Karpas-422 (cell line): ENCODE measurements at regions not wholly inside any gene's neighbourhood (a gene's known extent, or its start where the extent isn't known, plus 50 kb on each side); places are given as distances from the start of the nearest gene placed in this dataset.

ENCODE experiments used
- DNase-seq: peaks from one replicate; pipeline ENCODE4 v3.0.0-alpha.2; 2015
- H2AFZ ChIP-seq: fragments of 200-600 bp; sonication (generic); 2 replicates; pipeline ENCODE4 v1.6.1; 2014; ENCODE audit warnings: antibody characterized with exemption, low read length, mixed read lengths
- H3K27ac ChIP-seq: fragments of 200-600 bp; sonication (generic); 2 replicates; pipeline ENCODE4 v1.5.1; 2014; ENCODE audit warnings: mild to moderate bottlenecking, low read length, moderate library complexity
- H3K27me3 ChIP-seq: fragments of 200-600 bp; sonication (generic); 2 replicates; pipeline ENCODE4 v1.6.1; 2014; ENCODE audit warnings: low read length, mixed read lengths
- H3K36me3 ChIP-seq: fragments of 200-600 bp; sonication (generic); 2 replicates; pipeline ENCODE4 v1.6.1; 2014; ENCODE audit warnings: low read length, mixed read lengths; ENCODE audit not compliant: insufficient read depth
- H3K4me1 ChIP-seq: fragments of 200-600 bp; sonication (generic); 2 replicates; pipeline ENCODE4 v1.6.1; 2014; ENCODE audit warnings: mild to moderate bottlenecking, low read length, mixed read lengths
- H3K4me2 ChIP-seq: fragments of 200-600 bp; sonication (generic); 2 replicates; pipeline ENCODE4 v1.6.1; 2014; ENCODE audit warnings: low read length, low read depth, mild to moderate bottlenecking; ENCODE audit not compliant: poor library complexity, severe bottlenecking
- H3K4me3 ChIP-seq: fragments of 200-600 bp; sonication (generic); 2 replicates; pipeline ENCODE4 v1.5.1; 2014; ENCODE audit warnings: mild to moderate bottlenecking, antibody characterized with exemption, low read length, mixed read lengths
- H3K79me2 ChIP-seq: fragments of 200-600 bp; sonication (generic); 2 replicates; pipeline ENCODE4 v1.6.1; 2014; ENCODE audit warnings: mild to moderate bottlenecking, low read length, mixed read lengths
- H3K9ac ChIP-seq: fragments of 200-600 bp; sonication (generic); 2 replicates; pipeline ENCODE4 v1.6.0; 2014; ENCODE audit warnings: low read length
- H3K9me2 ChIP-seq: fragments of 200-600 bp; sonication (generic), shearing (Covaris generic); replicated peaks from 2 replicates; pipeline ENCODE4 v1.6.0; 2014; ENCODE audit warnings: mild to moderate bottlenecking, low read length, moderate library complexity; ENCODE audit not compliant: insufficient read depth
- H3K9me3 ChIP-seq: fragments of 300-700, 200-600 bp; sonication (generic); 2 replicates; pipeline ENCODE4 v1.6.1; 2014; ENCODE audit warnings: low read length, mixed read lengths
- H4K20me1 ChIP-seq: fragments of 200-600 bp; sonication (generic); 2 replicates; pipeline ENCODE4 v1.6.1; 2014; ENCODE audit warnings: mild to moderate bottlenecking, antibody characterized with exemption, low read length, low read depth; ENCODE audit not compliant: insufficient read depth

DNA sequence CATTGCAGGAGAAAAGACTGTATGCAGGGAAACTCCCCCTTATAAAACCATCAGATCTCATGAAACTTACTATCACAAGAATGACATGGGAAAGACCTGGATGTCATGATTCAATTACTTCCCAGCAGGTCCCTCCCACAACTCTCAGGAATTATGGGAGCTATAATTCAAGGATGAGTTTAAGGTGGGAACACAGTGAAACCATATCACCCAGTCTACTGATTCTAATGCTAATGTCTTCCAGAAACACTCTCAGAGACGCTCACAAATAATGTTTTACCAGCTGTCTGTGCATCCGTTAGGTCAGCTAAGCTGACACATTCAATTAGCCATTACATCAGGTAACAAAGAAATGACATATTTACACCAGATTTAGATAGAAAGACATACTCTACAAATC, 637.9 kb downstream of the NLGN4Y start:
- no peak overlapping the region for H3K9ac ChIP-seq
- H3K9me2 ChIP-seq: no peaks in the 10 kb centered on the region
- H2AFZ ChIP-seq: no peak overlapping the region
- H3K27ac ChIP-seq: no peak overlapping the region
- no peaks in the 10 kb centered on the region for H3K36me3 ChIP-seq
- no peaks in the 10 kb centered on the region for H3K79me2 ChIP-seq
- no peak for DNase-seq
- no peaks in the 10 kb centered on the region for H3K4me1 ChIP-seq
- no peak overlapping the region for H3K4me3 ChIP-seq
- no peaks in the 10 kb centered on the region for H4K20me1 ChIP-seq
- H3K27me3 ChIP-seq: no peaks in the 10 kb centered on the region
- no peak overlapping the region for H3K4me2 ChIP-seq
- H3K9me3 ChIP-seq: no peaks in the 10 kb centered on the region

DNA sequence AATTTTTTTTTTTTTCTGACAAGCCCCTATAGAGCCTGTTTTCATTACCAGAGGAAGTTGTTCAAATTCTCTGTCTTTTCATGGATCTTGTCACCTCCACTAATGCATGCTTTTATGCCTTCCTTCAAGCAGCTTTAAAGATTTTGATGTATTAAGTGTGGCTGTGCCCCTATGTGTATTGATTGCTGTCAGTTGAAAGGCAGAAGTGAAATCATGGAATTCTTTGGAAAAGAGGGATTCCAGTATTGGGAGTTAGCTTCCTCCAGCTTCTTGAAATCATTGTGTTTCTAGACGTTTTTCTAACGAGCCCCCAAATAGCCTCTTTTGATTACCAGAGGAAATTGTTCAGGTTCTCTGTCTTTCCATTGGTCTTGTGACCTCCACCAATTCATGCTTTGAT, 655.6 kb downstream of the NLGN4Y start:
- no peak overlapping the region for H3K4me3 ChIP-seq
- no peaks in the 10 kb centered on the region for H3K79me2 ChIP-seq
- no peak overlapping the region for H2AFZ ChIP-seq
- no peaks in the 10 kb centered on the region for H3K27me3 ChIP-seq
- DNase-seq: no peak
- no peaks in the 10 kb centered on the region for H3K36me3 ChIP-seq
- H3K4me1 ChIP-seq: no peaks in the 10 kb centered on the region
- H3K9me3 ChIP-seq: no peaks in the 10 kb centered on the region
- H3K4me2 ChIP-seq: no peak overlapping the region
- no peak overlapping the region for H3K9ac ChIP-seq
- H3K27ac ChIP-seq: no peak overlapping the region
- H4K20me1 ChIP-seq: no peaks in the 10 kb centered on the region
- H3K9me2 ChIP-seq: no peaks in the 10 kb centered on the region

DNA sequence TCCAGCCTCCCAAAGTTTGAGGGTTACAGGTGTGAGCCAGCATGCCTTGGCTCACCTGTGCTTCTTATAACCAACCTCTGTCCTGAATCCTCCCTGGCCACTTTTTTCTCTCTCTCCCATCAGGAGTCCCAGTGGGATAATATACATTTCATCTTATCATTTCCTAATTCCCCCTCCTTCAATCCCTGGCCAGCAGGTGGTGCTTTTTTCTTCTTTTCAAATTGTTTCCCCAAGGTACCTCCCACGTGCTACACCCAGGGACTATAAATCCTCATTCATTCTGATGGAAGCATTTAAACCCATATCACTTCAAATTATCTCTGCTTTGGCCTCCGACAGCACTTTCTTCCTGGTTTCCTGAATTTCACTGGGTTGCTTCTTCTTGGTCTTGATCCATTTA, 704.7 kb downstream of the NLGN4Y start:
- DNase-seq: no peak

DNA sequence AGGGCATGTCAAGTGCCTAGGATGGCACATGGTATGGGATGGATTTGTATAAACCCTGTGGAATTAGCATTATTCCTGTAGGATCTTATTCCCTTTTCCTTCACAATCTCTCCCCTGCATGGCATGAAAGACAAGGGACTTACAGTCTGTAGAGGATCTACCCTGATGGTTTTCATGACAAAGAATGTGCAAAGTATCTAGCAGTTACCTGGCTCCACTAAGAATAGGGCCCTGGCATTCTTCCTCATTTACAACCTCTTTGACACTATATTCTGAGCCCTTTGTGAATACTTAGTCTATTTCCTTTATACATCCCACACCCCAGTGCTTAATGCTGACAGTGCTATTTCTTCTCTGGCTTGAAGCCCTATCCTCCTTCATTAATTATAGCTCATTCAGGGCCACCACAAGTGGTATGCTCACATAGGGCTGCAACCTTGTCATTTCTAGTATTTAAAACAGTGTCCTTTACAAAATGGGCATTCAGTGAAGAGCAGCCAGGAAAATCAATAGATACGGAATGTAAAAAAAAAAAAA, 715.3 kb downstream of the NLGN4Y start:
- no peak overlapping the region for H3K27ac ChIP-seq
- H3K4me3 ChIP-seq: no peak overlapping the region
- no peak overlapping the region for H2AFZ ChIP-seq
- H3K36me3 ChIP-seq: no peaks in the 10 kb centered on the region
- DNase-seq: no peak
- no peak overlapping the region for H3K9ac ChIP-seq
- no peaks in the 10 kb centered on the region for H3K27me3 ChIP-seq
- H3K79me2 ChIP-seq: no peaks in the 10 kb centered on the region
- no peak overlapping the region for H3K4me2 ChIP-seq
- no peaks in the 10 kb centered on the region for H4K20me1 ChIP-seq
- no peaks in the 10 kb centered on the region for H3K9me2 ChIP-seq
- H3K4me1 ChIP-seq: no peaks in the 10 kb centered on the region
- H3K9me3 ChIP-seq: no peaks in the 10 kb centered on the region

More for the DNA sequence above, 704.7 kb downstream of the NLGN4Y start:
- H4K20me1 ChIP-seq: no peaks in the 10 kb centered on the region
- H3K9me3 ChIP-seq: no peaks in the 10 kb centered on the region
- H3K4me2 ChIP-seq: no peak overlapping the region
- H3K4me3 ChIP-seq: no peak overlapping the region
- H3K79me2 ChIP-seq: no peaks in the 10 kb centered on the region
- no peaks in the 10 kb centered on the region for H3K9me2 ChIP-seq
- no peak overlapping the region for H3K27ac ChIP-seq
- H3K4me1 ChIP-seq: no peaks in the 10 kb centered on the region
- H3K36me3 ChIP-seq: no peaks in the 10 kb centered on the region
- no peaks in the 10 kb centered on the region for H3K27me3 ChIP-seq
- H3K9ac ChIP-seq: no peak overlapping the region
- no peak overlapping the region for H2AFZ ChIP-seq

DNA sequence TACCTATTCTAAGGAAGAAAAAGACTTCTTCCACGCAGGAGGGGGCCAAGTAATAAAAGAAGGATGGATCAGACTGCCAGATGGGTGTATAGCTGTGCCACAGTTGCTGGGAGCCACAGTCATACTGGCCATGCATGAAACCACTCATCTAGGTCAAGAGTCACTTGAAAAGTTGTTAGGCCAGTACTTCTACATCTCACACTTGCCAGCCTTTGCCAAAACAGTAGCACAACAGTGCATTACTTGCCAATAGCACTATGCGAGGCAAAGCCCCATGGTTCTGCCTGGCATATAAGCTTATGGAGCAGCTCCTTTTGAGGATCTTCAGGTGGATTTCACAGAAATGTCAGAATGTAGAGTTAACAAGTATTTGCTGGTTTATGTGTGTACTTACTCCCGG, 735.0 kb downstream of the NLGN4Y start:
- Histone ChIP-seq H3K4me3 (no peak overlapping the region), H3K4me1 (no peaks in the 10 kb centered on the region), H2AFZ (no peak overlapping the region), H3K27me3 (no peaks in the 10 kb centered on the region), H3K9me2 (no peaks in the 10 kb centered on the region), H3K9ac (no peak overlapping the region), H4K20me1 (no peaks in the 10 kb centered on the region), H3K9me3 (no peaks in the 10 kb centered on the region), H3K36me3 (no peaks in the 10 kb centered on the region), H3K79me2 (no peaks in the 10 kb centered on the region), H3K27ac (no peak overlapping the region), H3K4me2 (no peak overlapping the region)
- DNase-seq: no peak

DNA sequence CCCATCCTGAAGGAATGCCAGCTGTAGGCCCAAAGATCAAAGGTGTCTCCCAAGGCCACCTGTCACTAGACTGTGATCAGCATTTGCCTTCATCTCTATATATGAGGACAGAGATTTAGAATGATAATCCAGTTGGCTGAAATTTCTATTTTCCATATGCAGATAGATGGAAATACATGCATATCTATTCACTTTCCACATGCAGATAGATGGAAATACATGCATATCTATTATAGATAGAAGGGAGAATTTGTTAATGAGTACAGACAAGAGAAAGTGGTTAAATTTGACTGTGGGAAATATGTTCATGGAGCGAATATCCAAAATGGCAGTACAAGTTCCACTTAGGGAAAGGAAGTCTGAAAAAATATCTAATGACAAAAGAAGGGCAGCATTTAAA, 762.2 kb downstream of the NLGN4Y start:
- Histone ChIP-seq H3K27me3 (no peaks in the 10 kb centered on the region), H3K27ac (no peak overlapping the region)

DNA sequence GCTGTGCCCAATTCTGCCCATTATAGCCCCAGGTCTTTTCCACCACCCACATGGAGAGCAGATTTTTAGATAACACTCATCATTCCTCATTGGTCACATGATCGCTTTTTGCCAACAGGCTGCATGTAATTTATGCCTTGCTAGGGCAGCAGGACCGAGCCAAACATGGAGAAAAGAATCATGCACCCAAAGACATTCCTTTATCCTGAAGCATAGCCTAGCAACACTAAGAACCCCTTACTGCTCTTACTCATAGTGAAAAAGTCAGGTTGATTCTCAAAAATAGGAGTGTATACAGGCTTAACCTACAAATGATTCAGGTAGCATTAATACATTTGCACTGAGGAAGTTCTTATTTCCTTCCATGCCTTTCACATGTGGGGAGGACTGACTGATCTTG, 765.5 kb downstream of the NLGN4Y start:
- H3K36me3 ChIP-seq: no peaks in the 10 kb centered on the region
- no peaks in the 10 kb centered on the region for H3K27me3 ChIP-seq
- no peak overlapping the region for H3K9ac ChIP-seq
- H3K9me3 ChIP-seq: no peaks in the 10 kb centered on the region
- no peak for DNase-seq
- H3K27ac ChIP-seq: no peak overlapping the region
- no peak overlapping the region for H3K4me2 ChIP-seq
- no peaks in the 10 kb centered on the region for H3K4me1 ChIP-seq
- no peaks in the 10 kb centered on the region for H3K79me2 ChIP-seq
- no peak overlapping the region for H2AFZ ChIP-seq
- no peaks in the 10 kb centered on the region for H3K9me2 ChIP-seq
- no peaks in the 10 kb centered on the region for H4K20me1 ChIP-seq
- H3K4me3 ChIP-seq: no peak overlapping the region

More for the DNA sequence above, 762.2 kb downstream of the NLGN4Y start:
- H3K9ac ChIP-seq: no peak overlapping the region
- no peaks in the 10 kb centered on the region for H3K36me3 ChIP-seq
- H3K79me2 ChIP-seq: no peaks in the 10 kb centered on the region
- H3K4me2 ChIP-seq: no peak overlapping the region
- H3K9me2 ChIP-seq: no peaks in the 10 kb centered on the region
- H3K4me1 ChIP-seq: no peaks in the 10 kb centered on the region
- no peaks in the 10 kb centered on the region for H3K9me3 ChIP-seq
- H2AFZ ChIP-seq: no peak overlapping the region
- DNase-seq: no peak
- H4K20me1 ChIP-seq: no peaks in the 10 kb centered on the region
- H3K4me3 ChIP-seq: no peak overlapping the region

DNA sequence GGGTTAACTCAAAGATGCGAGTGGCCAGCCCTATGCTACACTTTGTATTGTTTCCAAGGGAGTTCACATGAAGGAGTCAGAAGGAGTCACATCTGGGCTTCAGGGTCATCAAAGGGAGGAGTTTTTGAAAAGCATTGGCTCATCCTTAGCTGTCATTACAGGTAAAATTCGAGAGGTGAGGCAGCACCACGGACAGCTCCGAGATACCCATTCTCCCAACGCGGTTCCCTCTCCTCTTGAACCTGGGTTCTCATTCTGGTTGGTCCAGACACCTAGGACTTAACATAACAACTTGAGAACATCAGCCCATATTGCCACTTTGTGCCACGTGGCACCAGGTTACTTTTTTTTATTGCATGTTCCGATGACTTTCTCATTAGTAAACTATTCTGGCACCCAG, 768.6 kb downstream of the NLGN4Y start:
- Histone ChIP-seq H3K36me3 (no peaks in the 10 kb centered on the region), H3K4me1 (no peaks in the 10 kb centered on the region), H2AFZ (no peak overlapping the region), H3K79me2 (no peaks in the 10 kb centered on the region), H3K27me3 (no peaks in the 10 kb centered on the region), H3K9me2 (no peaks in the 10 kb centered on the region), H4K20me1 (no peaks in the 10 kb centered on the region), H3K4me2 (no peak overlapping the region), H3K4me3 (no peak overlapping the region), H3K9me3 (no peaks in the 10 kb centered on the region), H3K9ac (no peak overlapping the region), H3K27ac (no peak overlapping the region)
- no peak for DNase-seq

DNA sequence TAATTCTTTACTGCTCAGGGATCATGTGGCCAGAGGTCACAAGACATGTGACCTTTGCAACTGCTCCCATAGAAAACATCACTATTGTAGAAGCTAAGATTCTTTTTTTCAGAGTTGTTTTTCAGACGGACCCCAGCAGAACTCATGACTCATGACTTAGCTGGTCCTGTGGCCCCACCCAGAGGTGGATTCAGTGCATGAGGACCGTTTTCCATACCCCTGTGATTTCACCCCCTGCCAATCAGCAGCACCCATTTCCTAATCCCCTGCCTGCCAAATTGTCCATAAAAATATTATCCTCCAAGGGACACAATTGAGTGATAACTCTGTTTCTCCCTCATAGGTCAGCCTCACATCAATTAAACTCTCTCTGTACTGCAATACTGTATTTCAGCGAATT, 777.5 kb downstream of the NLGN4Y start:
- Histone ChIP-seq H3K9me3 (no peaks in the 10 kb centered on the region), H3K27me3 (no peaks in the 10 kb centered on the region), H3K4me1 (no peaks in the 10 kb centered on the region), H3K4me2 (no peak overlapping the region), H3K9me2 (no peaks in the 10 kb centered on the region), H3K27ac (no peak overlapping the region), H3K9ac (no peak overlapping the region), H2AFZ (no peak overlapping the region), H3K36me3 (no peaks in the 10 kb centered on the region), H4K20me1 (no peaks in the 10 kb centered on the region), H3K79me2 (no peaks in the 10 kb centered on the region), H3K4me3 (no peak overlapping the region)
- no peak for DNase-seq
